ENCODE measurements at regions not wholly inside any gene's neighbourhood (a gene's known extent, or its start where the extent isn't known, plus 50 kb on each side); places are given as distances from the start of the nearest gene placed in this dataset.
A peak's percentile ranks its signal among the peaks of the same experiment; 100 is the strongest.
"Not testable (repeated sequence)": the region's sequence is repeated elsewhere in the genome, so short reads cannot be mapped to it uniquely, and the experiment has no call there.

- Histone ChIP-seq H3K4me1 (peaks cover 0 to 25% (median 8%) of the 10 kb centered on the region in 4 donors), H3K4me3 (no peak overlapping the region), H3K27me3 (no peaks in the 10 kb centered on the region), H3K27ac (no peak overlapping the region), H3K36me3 (no peaks in the 10 kb centered on the region), H3K9me3 (no peaks in the 10 kb centered on the region)
- 91% methylated on average over 4 of the region's 5 CpGs for WGBS (ENCODE audit: insufficient coverage, low coverage, low lambda C conversion rate, missing lambda C conversion rate)
- DNase-seq: no peak
- TF ChIP-seq CTCF (IDR thresholded peaks at IDR 0.05) (no peak), POLR2A (IDR thresholded peaks at IDR 0.05) (no peak)
- intact Hi-C loops (cut with DNase I): no loop called here
- ATAC-seq: no peak
These were observed 236.9 kb upstream of the IL12A start for GRCh38 chr3:159751752-159752151.

DNA sequence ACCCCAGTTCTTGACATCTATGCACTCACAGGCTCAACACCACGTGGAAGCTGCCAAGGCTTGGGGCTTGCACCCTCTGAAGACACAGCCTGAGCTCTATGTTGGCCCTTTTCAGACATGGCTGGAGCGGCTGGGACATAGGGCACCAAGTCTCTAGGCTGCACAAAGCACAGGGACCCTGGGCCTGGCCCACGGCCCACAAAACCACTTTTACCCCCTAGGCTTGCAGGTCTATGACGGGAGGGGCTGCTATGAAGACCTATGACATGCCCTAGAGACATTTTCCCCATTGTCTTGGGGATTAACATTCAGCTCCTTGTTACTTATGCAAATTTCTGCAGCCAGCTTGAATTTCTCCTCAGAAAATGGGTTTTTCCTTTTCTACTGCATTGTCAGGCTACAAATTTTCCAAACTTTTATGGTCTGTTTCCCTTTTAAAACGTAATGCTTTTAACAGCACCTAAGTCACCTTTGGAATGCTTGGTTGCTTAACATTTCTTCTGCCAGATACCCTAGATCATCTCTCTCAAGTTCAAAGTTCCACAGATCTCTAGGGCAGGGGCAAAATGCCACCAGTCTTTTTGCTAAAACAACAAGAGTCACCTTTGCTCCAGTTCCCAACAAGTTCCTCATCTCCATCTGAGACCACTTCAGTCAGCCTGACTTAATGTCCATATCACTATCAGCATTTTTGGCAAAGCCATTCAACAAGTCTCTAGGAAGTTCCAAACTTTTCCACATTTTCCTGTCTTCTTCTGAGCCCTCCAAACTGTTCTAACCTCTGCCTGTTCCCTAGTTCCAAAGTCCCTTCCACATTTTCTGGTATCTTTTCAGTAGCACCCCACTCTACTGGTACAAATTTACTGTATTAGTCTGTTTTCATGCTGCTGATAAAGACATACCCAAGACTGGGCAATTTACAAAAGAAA, 232.1 kb upstream of the IL12A start:
- H3K4me1 ChIP-seq: peaks cover 0 to 24% (median 10%) of the 10 kb centered on the region in 4 donors
- H3K4me3 ChIP-seq; H3K27me3 ChIP-seq; H3K9me3 ChIP-seq; intact Hi-C loops (cut with DNase I); H3K36me3 ChIP-seq: not testable (repeated sequence)
- H3K27ac ChIP-seq: peak overlapping the region in 2 of 3 donors; percentile 49 to 55
- ATAC-seq: peak; percentile 33 to 65 (median 56)
- 13% methylated on average over 1 of the region's 5 CpGs for WGBS (ENCODE audit: insufficient coverage, low coverage, low lambda C conversion rate, missing lambda C conversion rate)
- DNase-seq: peak in 1 of 3 donors; percentile 65

DNA sequence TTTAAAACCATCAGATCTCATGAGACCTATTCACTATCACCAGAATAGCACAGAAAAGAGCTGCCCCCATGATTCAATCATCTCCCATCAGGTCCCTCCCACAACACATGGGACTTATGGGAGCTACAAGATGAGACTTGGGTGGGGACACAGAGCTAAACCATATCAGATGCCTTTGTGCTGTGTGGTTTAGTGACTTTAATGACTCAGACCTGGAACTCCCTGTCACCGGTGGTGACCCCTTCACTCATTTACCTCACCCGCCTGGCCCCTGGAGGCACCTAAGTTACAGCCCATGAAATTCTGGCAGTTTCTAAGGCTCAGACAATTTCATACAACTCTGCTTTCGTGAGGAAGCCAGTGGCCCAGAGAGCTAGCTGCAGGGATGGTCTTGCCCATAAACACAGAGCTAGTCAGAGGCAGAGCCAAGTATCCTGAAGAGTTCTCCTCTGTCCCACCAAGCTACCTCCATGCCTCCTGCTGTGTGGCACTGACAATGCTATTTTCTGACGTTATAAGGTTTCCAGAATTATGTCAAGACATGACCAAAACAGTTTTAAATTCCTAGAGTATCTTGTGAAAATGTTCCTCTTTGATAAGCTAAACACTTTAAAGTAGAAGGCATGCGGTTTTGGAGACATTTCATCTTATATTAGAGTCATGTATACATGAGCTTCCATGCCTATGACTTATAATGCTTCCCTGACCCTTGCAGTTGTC, 231.1 kb upstream of the IL12A start:
- no peak for TF ChIP-seq POLR2A (IDR thresholded peaks at IDR 0.05)
- DNase-seq (no peak), ATAC-seq (peak in 1 of 4 donors; percentile 51)
- peak overlapping the region in 1 of 3 donors; percentile 55 for H3K27ac ChIP-seq
- peaks cover 0 to 34% (median 15%) of the 10 kb centered on the region in 4 donors for H3K4me1 ChIP-seq
- WGBS (ENCODE audit: insufficient coverage, low coverage, low lambda C conversion rate, missing lambda C conversion rate): 89% methylated on average over 2 of the region's 5 CpGs
- intact Hi-C loops (cut with DNase I): no loop called here
- no peak overlapping the region for H3K4me3 ChIP-seq
- H3K9me3 ChIP-seq: no peaks in the 10 kb centered on the region
- H3K36me3 ChIP-seq: no peaks in the 10 kb centered on the region
- H3K27me3 ChIP-seq: no peaks in the 10 kb centered on the region

GRCh38 chr3:159760046-159760445, 228.6 kb upstream of the IL12A start:
- DNase-seq (no peak), ATAC-seq (no peak)
- Histone ChIP-seq H3K36me3 (no peaks in the 10 kb centered on the region), H3K4me3 (no peak overlapping the region), H3K4me1 (peaks cover 0 to 40% (median 16%) of the 10 kb centered on the region in 4 donors), H3K27me3 (no peaks in the 10 kb centered on the region), H3K9me3 (no peaks in the 10 kb centered on the region), H3K27ac (no peak overlapping the region)
- TF ChIP-seq CTCF (IDR thresholded peaks at IDR 0.05) (no peak), POLR2A (IDR thresholded peaks at IDR 0.05) (no peak)
- intact Hi-C loops (cut with DNase I): no loop called here

DNA sequence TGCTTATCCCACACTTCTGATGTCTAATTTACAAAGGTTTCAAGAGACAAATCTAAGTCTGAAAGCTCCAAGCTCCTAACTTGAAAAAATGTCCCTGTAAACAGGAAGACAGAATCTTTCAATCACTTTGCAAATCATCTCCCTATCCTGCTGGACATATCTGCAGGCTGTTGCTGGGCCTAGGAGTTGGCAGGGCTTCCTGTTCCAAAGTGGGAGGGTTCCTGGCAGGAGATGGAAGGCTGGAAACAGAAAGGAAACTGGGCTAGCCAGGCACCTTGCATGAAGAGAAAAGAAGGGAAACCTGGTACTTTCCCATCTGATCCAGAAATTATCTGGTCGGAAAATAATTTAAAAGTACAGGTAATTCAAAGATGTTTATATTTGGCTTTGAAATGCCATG, 227.3 kb upstream of the IL12A start:
- no peak for TF ChIP-seq POLR2A (IDR thresholded peaks at IDR 0.05)
- TF ChIP-seq CTCF (IDR thresholded peaks at IDR 0.05): no peak
- Histone ChIP-seq H3K36me3 (no peaks in the 10 kb centered on the region), H3K27me3 (no peaks in the 10 kb centered on the region), H3K4me1 (peaks cover 0 to 43% (median 22%) of the 10 kb centered on the region in 4 donors), H3K4me3 (no peak overlapping the region), H3K9me3 (no peaks in the 10 kb centered on the region), H3K27ac (peak overlapping the region in 2 of 3 donors; percentile 75 to 86)
- ATAC-seq (peak; percentile 28 to 49 (median 42)), DNase-seq (peak; percentile 69 to 85 (median 73))
- intact Hi-C loops (cut with DNase I): no loop called here
- 14% methylated on average over 1 of the region's 1 CpG for WGBS (ENCODE audit: insufficient coverage, low coverage, low lambda C conversion rate, missing lambda C conversion rate)
